Activated T-helper 17 cell treated with anti-CD3 and anti-CD28 coated beads, Interleukin-2, amount 50 U/mL, for 72 hours (primary cell): ENCODE measurements at regions not wholly inside any gene's neighbourhood (a gene's known extent, or its start where the extent isn't known, plus 50 kb on each side); places are given as distances from the start of the nearest gene placed in this dataset.
"Not testable (repeated sequence)": the region's sequence is repeated elsewhere in the genome, so short reads cannot be mapped to it uniquely, and the experiment has no call there.

ENCODE experiments used
- ATAC-seq: fragments of 150-1000 bp; cut with Tn5 transposase; replicated peaks from 2 replicates; pipeline ENCODE4 v1.10.0; 2021; ENCODE audit warnings: mild to moderate bottlenecking, moderate library complexity
- H3K27ac Mint-ChIP-seq: one replicate; pipeline ENCODE4 v1.8.0; 2022; ENCODE audit warnings: mixed read lengths
- H3K27me3 Mint-ChIP-seq: one replicate; pipeline ENCODE4 v1.8.0; 2022; ENCODE audit warnings: mixed read lengths
- H3K36me3 Mint-ChIP-seq: one replicate; pipeline ENCODE4 v1.8.0; 2022; ENCODE audit warnings: low read depth, mild to moderate bottlenecking, mixed read lengths
- H3K4me1 Mint-ChIP-seq: one replicate; pipeline ENCODE4 v1.8.0; 2022; ENCODE audit warnings: mixed read lengths
- H3K4me3 Mint-ChIP-seq: one replicate; pipeline ENCODE4 v1.8.0; 2022; ENCODE audit warnings: mild to moderate bottlenecking, mixed read lengths
- H3K9me3 Mint-ChIP-seq: one replicate; pipeline ENCODE4 v1.8.0; 2022; ENCODE audit warnings: mixed read lengths

GRCh38 chr1:184854036-184854435 is 99.4 kb upstream of the EDEM3 start:
- H3K27me3 Mint-ChIP-seq = no peaks in the 10 kb centered on the region

GRCh38 chr1:184851822-184852746 is 97.4 kb upstream of the EDEM3 start:
- no peak for ATAC-seq
- Mint-ChIP-seq H3K36me3 (peaks cover 13% of the 10 kb centered on the region), H3K9me3 (peaks cover 4% of the 10 kb centered on the region), H3K4me3 (no peak overlapping the region), H3K27ac (no peak overlapping the region), H3K27me3 (no peaks in the 10 kb centered on the region), H3K4me1 (peaks cover 12% of the 10 kb centered on the region)

More at GRCh38 chr1:184854036-184854435, 99.4 kb upstream of the EDEM3 start:
- no peak for ATAC-seq
- Mint-ChIP-seq H3K27ac (no peak overlapping the region), H3K9me3 (peaks cover 4% of the 10 kb centered on the region), H3K36me3 (peaks cover 13% of the 10 kb centered on the region), H3K4me3 (no peak overlapping the region), H3K4me1 (peaks cover 12% of the 10 kb centered on the region)

- H3K36me3 Mint-ChIP-seq = peaks cover 6% of the 10 kb centered on the region
- no peaks in the 10 kb centered on the region for H3K9me3 Mint-ChIP-seq
- peaks cover 28% of the 10 kb centered on the region for H3K4me1 Mint-ChIP-seq
- ATAC-seq = peak; percentile 86
- H3K27me3 Mint-ChIP-seq = no peaks in the 10 kb centered on the region
- peak overlapping the region; percentile 3 for H3K4me3 Mint-ChIP-seq
- peak overlapping the region; percentile 18 for H3K27ac Mint-ChIP-seq
These were observed 89.3 kb upstream of the EDEM3 start for GRCh38 chr1:184843732-184844495.

- Mint-ChIP-seq H3K4me1 (peaks cover 37% of the 10 kb centered on the region), H3K4me3 (peak overlapping the region; percentile 21), H3K27me3 (no peaks in the 10 kb centered on the region), H3K9me3 (no peaks in the 10 kb centered on the region), H3K27ac (peak overlapping the region; percentile 81), H3K36me3 (peaks cover 15% of the 10 kb centered on the region)
- ATAC-seq = peak; percentile 55
These were observed 85.9 kb upstream of the EDEM3 start for GRCh38 chr1:184840596-184840995.

GRCh38 chr1:184838504-184838951 is 83.9 kb upstream of the EDEM3 start:
- no peaks in the 10 kb centered on the region for H3K9me3 Mint-ChIP-seq
- ATAC-seq = peak; percentile 78
- H3K27me3 Mint-ChIP-seq = no peaks in the 10 kb centered on the region
- peaks cover 25% of the 10 kb centered on the region for H3K4me1 Mint-ChIP-seq
- H3K36me3 Mint-ChIP-seq = peaks cover 16% of the 10 kb centered on the region
- no peak overlapping the region for H3K4me3 Mint-ChIP-seq
- H3K27ac Mint-ChIP-seq = peak overlapping the region; percentile 15

- ATAC-seq = no peak
- H3K9me3 Mint-ChIP-seq = no peaks in the 10 kb centered on the region
- peaks cover 15% of the 10 kb centered on the region for H3K4me1 Mint-ChIP-seq
- H3K27me3 Mint-ChIP-seq = no peaks in the 10 kb centered on the region
- peaks cover 17% of the 10 kb centered on the region for H3K36me3 Mint-ChIP-seq
- H3K4me3 Mint-ChIP-seq = no peak overlapping the region
- peak overlapping the region; percentile 15 for H3K27ac Mint-ChIP-seq
These were observed 82.6 kb upstream of the EDEM3 start for GRCh38 chr1:184836934-184837895.

GRCh38 chr1:184836141-184836540 is 81.5 kb upstream of the EDEM3 start:
- Mint-ChIP-seq H3K4me3 (no peak overlapping the region), H3K36me3 (peaks cover 28% of the 10 kb centered on the region)

GRCh38 chr1:184833994-184834393 is 79.3 kb upstream of the EDEM3 start:
- H3K9me3 Mint-ChIP-seq, H3K4me3 Mint-ChIP-seq, H3K27ac Mint-ChIP-seq, ATAC-seq, H3K27me3 Mint-ChIP-seq: not testable (repeated sequence)
- H3K36me3 Mint-ChIP-seq = peaks cover 48% of the 10 kb centered on the region
- H3K4me1 Mint-ChIP-seq = peaks cover 13% of the 10 kb centered on the region

More at GRCh38 chr1:184836141-184836540, 81.5 kb upstream of the EDEM3 start:
- Mint-ChIP-seq H3K27ac (no peak overlapping the region), H3K9me3 (no peaks in the 10 kb centered on the region), H3K27me3 (no peaks in the 10 kb centered on the region), H3K4me1 (peaks cover 15% of the 10 kb centered on the region)
- no peak for ATAC-seq

- no peaks in the 10 kb centered on the region for H3K9me3 Mint-ChIP-seq
- peaks cover 5% of the 10 kb centered on the region for H3K4me1 Mint-ChIP-seq
- H3K4me3 Mint-ChIP-seq = no peak overlapping the region
- H3K27me3 Mint-ChIP-seq = no peaks in the 10 kb centered on the region
- H3K36me3 Mint-ChIP-seq = peaks cover 59% of the 10 kb centered on the region
- no peak for ATAC-seq
- no peak overlapping the region for H3K27ac Mint-ChIP-seq
These were observed 77.9 kb upstream of the EDEM3 start for GRCh38 chr1:184832517-184832916.

- Mint-ChIP-seq H3K36me3 (peaks cover 70% of the 10 kb centered on the region), H3K4me1 (peaks cover 20% of the 10 kb centered on the region)
- not testable (repeated sequence) for H3K27ac Mint-ChIP-seq, H3K27me3 Mint-ChIP-seq, H3K9me3 Mint-ChIP-seq, ATAC-seq, H3K4me3 Mint-ChIP-seq
These were observed 74.8 kb upstream of the EDEM3 start for GRCh38 chr1:184829496-184829895.

- Mint-ChIP-seq H3K9me3 (no peaks in the 10 kb centered on the region), H3K27me3 (no peaks in the 10 kb centered on the region), H3K36me3 (peaks cover 82% of the 10 kb centered on the region), H3K4me1 (peaks cover 20% of the 10 kb centered on the region), H3K27ac (no peak overlapping the region), H3K4me3 (no peak overlapping the region)
- no peak for ATAC-seq
These were observed 73.7 kb upstream of the EDEM3 start for GRCh38 chr1:184828369-184828717.

- no peaks in the 10 kb centered on the region for H3K27me3 Mint-ChIP-seq
- peaks cover 87% of the 10 kb centered on the region for H3K36me3 Mint-ChIP-seq
These were observed 73.1 kb upstream of the EDEM3 start for GRCh38 chr1:184827600-184828368.

GRCh38 chr1:184826001-184826400 is 71.3 kb upstream of the EDEM3 start:
- ATAC-seq = peak; percentile 43
- peak overlapping the region; percentile 51 for H3K27ac Mint-ChIP-seq
- H3K9me3 Mint-ChIP-seq = no peaks in the 10 kb centered on the region
- no peak overlapping the region for H3K4me3 Mint-ChIP-seq
- peaks cover 91% of the 10 kb centered on the region for H3K36me3 Mint-ChIP-seq
- no peaks in the 10 kb centered on the region for H3K27me3 Mint-ChIP-seq
- peaks cover 20% of the 10 kb centered on the region for H3K4me1 Mint-ChIP-seq

More at GRCh38 chr1:184827600-184828368, 73.1 kb upstream of the EDEM3 start:
- H3K4me1 Mint-ChIP-seq = peaks cover 20% of the 10 kb centered on the region
- no peaks in the 10 kb centered on the region for H3K9me3 Mint-ChIP-seq
- no peak overlapping the region for H3K27ac Mint-ChIP-seq
- no peak overlapping the region for H3K4me3 Mint-ChIP-seq
- no peak for ATAC-seq
